HepG2 (cell line): ENCODE measurements at regions not wholly inside any gene's neighbourhood (a gene's known extent, or its start where the extent isn't known, plus 50 kb on each side); places are given as distances from the start of the nearest gene placed in this dataset.

Source experiments
- ATAC-seq: fragments of 200-7000 bp; cut with Tn5 transposase; 3 replicates; pipeline ENCODE4 v1.9.1; 2020; ENCODE audit warnings: mild to moderate bottlenecking, moderate library complexity
- BruUV-seq: library from RNA; stranded (reverse); fragments of 400-500 nt; replicated peaks from 2 replicates; lab custom pipeline; 2021; lab: Mats Ljungman, UMichigan
- CTCF ChIA-PET: fragments of 300-600 bp; formaldehyde crosslinking; extraction: SDS; loops from one replicate; lab custom pipeline; 2021; ENCODE audit warnings: low total read pairs, inconsistent platforms, low intra/inter-chr PET ratio; lab: Yijun Ruan, JAX
- POLR2A ChIA-PET: fragments of 350-600 bp; sonication (Branson Sonifier 250); formaldehyde crosslinking; loops from one replicate; lab custom pipeline; 2020; ENCODE audit warnings: antibody characterized with exemption, inconsistent platforms; lab: Yijun Ruan, JAX
- DNase-seq: peaks from one replicate; pipeline ENCODE4 v3.0.0-alpha.2; 2015; ENCODE audit warnings: low spot score
- FAIRE-seq: peaks from 3 replicates; lab custom pipeline; 2011; peaks lifted over from hg19 to GRCh38; lab: Jason Lieb, UNC
- H2AFZ ChIP-seq: one replicate; pipeline ENCODE4 v1.6.1; 2011; ENCODE audit warnings: low read length, inconsistent platforms
- H3K27ac ChIP-seq: fragments of 300-600 bp; 3 replicates; pipeline ENCODE4 v1.8.0; 2011; ENCODE audit warnings: mixed run types, mild to moderate bottlenecking, mixed read lengths, low read length, inconsistent platforms; ENCODE audit not compliant: insufficient read depth; ENCODE audit errors: extremely low read length
- H3K27me3 ChIP-seq, 2 experiments: fragments of 200-600 bp in 1 of 2; 2 replicates in 1 of 2; 3 replicates in 1 of 2; pipeline versions ENCODE4 v1.6.0 to v1.8.0; 2011; ENCODE audit warnings: low read length in 2 of 2, mild to moderate bottlenecking in 2 of 2, moderate library complexity in 2 of 2, inconsistent platforms in 1 of 2; ENCODE audit not compliant: insufficient read depth in 2 of 2, control insufficient read depth in 1 of 2
- H3K36me3 ChIP-seq, 2 experiments: fragments of 200-600 bp in 1 of 2; replicated peaks in 1 of 2; 2 replicates in 1 of 2; 3 replicates in 1 of 2; pipeline versions ENCODE4 v1.5.1 to v1.8.0; 2011; ENCODE audit warnings: low read length in 2 of 2, inconsistent platforms in 1 of 2; ENCODE audit not compliant: insufficient read depth in 2 of 2, control insufficient read depth in 1 of 2
- H3K4me1 ChIP-seq: 2 replicates; pipeline ENCODE4 v1.5.1; 2012; ENCODE audit warnings: low read length, inconsistent platforms; ENCODE audit not compliant: insufficient read depth
- H3K4me2 ChIP-seq: 2 replicates; pipeline ENCODE4 v1.6.0; 2011; ENCODE audit warnings: low read depth, low read length, inconsistent platforms
- H3K4me3 ChIP-seq, 3 experiments: fragments of 200-600 bp in 1 of 3; sonication (generic), shearing (Covaris generic) in 1 of 3; replicated peaks in 1 of 3; 2 replicates each; pipeline ENCODE4 v1.5.1; 2011 to 2016; ENCODE audit warnings: low read length in 3 of 3, inconsistent platforms in 2 of 3, low read depth in 2 of 3, mild to moderate bottlenecking in 2 of 3, control low read depth in 1 of 3, mixed read lengths in 1 of 3; ENCODE audit not compliant: insufficient read depth in 1 of 3
- H3K79me2 ChIP-seq: one replicate; pipeline ENCODE4 v1.6.1; 2011; ENCODE audit warnings: low read length, inconsistent platforms; ENCODE audit not compliant: insufficient read depth
- H3K9ac ChIP-seq: 2 replicates; pipeline ENCODE4 v1.6.0; 2011; ENCODE audit warnings: mild to moderate bottlenecking, low read depth, low read length, inconsistent platforms; ENCODE audit not compliant: insufficient read depth
- H3K9me3 ChIP-seq: 2 replicates; pipeline ENCODE4 v1.5.1; 2012; ENCODE audit warnings: mild to moderate bottlenecking, low read length
- H4K20me1 ChIP-seq: 2 replicates; pipeline ENCODE4 v1.6.0; 2011; ENCODE audit warnings: inconsistent platforms, mild to moderate bottlenecking, low read length, moderate library complexity; ENCODE audit not compliant: insufficient read depth
- GLMP ChIP-seq: sonication (generic); formaldehyde crosslinking; IDR thresholded peaks from 2 replicates; pipeline ENCODE4 v1.9.0; 2021; ENCODE audit warnings: missing genetic modification reagents, mild to moderate bottlenecking, borderline replicate concordance
- GRHL1 ChIP-seq: sonication (generic); formaldehyde crosslinking; conservative IDR thresholded peaks from 2 replicates; pipeline ENCODE4 v1.8.0; 2022; ENCODE audit warnings: missing genetic modification reagents
- MAFF ChIP-seq: IDR thresholded peaks from 2 replicates; pipeline ENCODE4 v1.6.1; 2011; ENCODE audit warnings: low read depth, low read length, improper control_type of control experiment
- MAFK ChIP-seq, 2 experiments: IDR thresholded peaks in 1 of 2; conservative IDR thresholded peaks in 1 of 2; 2 replicates each; pipeline ENCODE4 v1.6.1; 2011; ENCODE audit warnings: improper control_type of control experiment in 2 of 2, low read length in 2 of 2
- ZFP91 ChIP-seq: sonication (generic); formaldehyde crosslinking; IDR thresholded peaks from 2 replicates; pipeline ENCODE4 v1.9.0; 2022; ENCODE audit warnings: missing genetic modification reagents, mild to moderate bottlenecking, borderline replicate concordance
- ZFYVE20 ChIP-seq: sonication (generic); formaldehyde crosslinking; IDR thresholded peaks from 2 replicates; pipeline ENCODE4 v1.8.0; 2023; ENCODE audit warnings: low read depth, mild to moderate bottlenecking, moderate library complexity, missing genetic modification reagents, borderline replicate concordance
- ZNF234 ChIP-seq: sonication (generic); formaldehyde crosslinking; conservative IDR thresholded peaks from 2 replicates; pipeline ENCODE4 v1.5.1; 2020; ENCODE audit warnings: mild to moderate bottlenecking, missing genetic modification reagents
- ZNF777 ChIP-seq: sonication (generic); formaldehyde crosslinking; IDR thresholded peaks from 2 replicates; pipeline ENCODE4 v1.4.0; 2020; ENCODE audit warnings: missing genetic modification reagents
- WGBS: methylation state at CpG from one replicate; pipeline ENCODE4 v1.1.6; 2017; ENCODE audit warnings: low lambda C conversion rate; 5-methylcytosine and 5-hydroxymethylcytosine counted together
- in situ Hi-C: cut with HindIII; loops from 2 replicates; pipeline ENCODE4 v1.10.0; 2017; ENCODE audit warnings: low pct_unique_long_range_greater_than_20kb; ENCODE audit not compliant: extremely low pct_ligation_motif_present
- intact Hi-C: fragments of 100-400 bp; cut with micrococcal nuclease; formaldehyde crosslinking; loops from one replicate; pipeline ENCODE4 v1.10.0; 2022; ENCODE audit not compliant: unreplicated experiment
- TF ChIP-seq, protein P1 (sequence below): sonication (generic); formaldehyde crosslinking; IDR thresholded peaks from 2 replicates; pipeline ENCODE4 v1.5.1; 2020; ENCODE audit warnings: missing genetic modification reagents, mild to moderate bottlenecking, borderline replicate concordance

GRCh38 chr4:137448402-137448801 is 83.9 kb downstream of the PCDH18 start:
- intact Hi-C loops (no loop called here), in situ Hi-C loops (no loop called here)
- FAIRE-seq, result no peak
- Histone ChIP-seq H3K36me3 (no peaks in the 10 kb centered on the region), H3K4me3 (no peak overlapping the region), H2AFZ (no peak overlapping the region), H4K20me1 (no peaks in the 10 kb centered on the region), H3K9me3 (no peaks in the 10 kb centered on the region), H3K9ac (no peak overlapping the region), H3K4me2 (no peak overlapping the region), H3K79me2 (no peaks in the 10 kb centered on the region), H3K4me1 (no peaks in the 10 kb centered on the region), H3K27me3 (no peaks in the 10 kb centered on the region), H3K27ac (no peak overlapping the region)
- ChIA-PET CTCF (no interaction called here), POLR2A (no interaction called here)
- 0% methylated on average over 1 of the region's 1 CpG for WGBS
- no peak for ATAC-seq
- no TSS peak for BruUV-seq
- no peak for DNase-seq
- TF ChIP-seq GRHL1 (CRISPR knock-in tag) (no peak), ZNF234 (CRISPR knock-in tag) (no peak), ZFYVE20 (CRISPR knock-in tag) (no peak), MAFK (conservative IDR thresholded peaks at IDR 0.05 in 1 of 2, IDR thresholded peaks at IDR 0.05 in 1 of 2; ENCODE audit: low read length in 2 of 2) (peak; percentile 55 to 72), MAFF (peak; percentile 43; the same call in 1 of the 2 replicates), ZFP91 (no peak), GLMP (CRISPR knock-in tag) (no peak), ZNF777 (CRISPR knock-in tag) (no peak)
- TF ChIP-seq, protein P1, sequence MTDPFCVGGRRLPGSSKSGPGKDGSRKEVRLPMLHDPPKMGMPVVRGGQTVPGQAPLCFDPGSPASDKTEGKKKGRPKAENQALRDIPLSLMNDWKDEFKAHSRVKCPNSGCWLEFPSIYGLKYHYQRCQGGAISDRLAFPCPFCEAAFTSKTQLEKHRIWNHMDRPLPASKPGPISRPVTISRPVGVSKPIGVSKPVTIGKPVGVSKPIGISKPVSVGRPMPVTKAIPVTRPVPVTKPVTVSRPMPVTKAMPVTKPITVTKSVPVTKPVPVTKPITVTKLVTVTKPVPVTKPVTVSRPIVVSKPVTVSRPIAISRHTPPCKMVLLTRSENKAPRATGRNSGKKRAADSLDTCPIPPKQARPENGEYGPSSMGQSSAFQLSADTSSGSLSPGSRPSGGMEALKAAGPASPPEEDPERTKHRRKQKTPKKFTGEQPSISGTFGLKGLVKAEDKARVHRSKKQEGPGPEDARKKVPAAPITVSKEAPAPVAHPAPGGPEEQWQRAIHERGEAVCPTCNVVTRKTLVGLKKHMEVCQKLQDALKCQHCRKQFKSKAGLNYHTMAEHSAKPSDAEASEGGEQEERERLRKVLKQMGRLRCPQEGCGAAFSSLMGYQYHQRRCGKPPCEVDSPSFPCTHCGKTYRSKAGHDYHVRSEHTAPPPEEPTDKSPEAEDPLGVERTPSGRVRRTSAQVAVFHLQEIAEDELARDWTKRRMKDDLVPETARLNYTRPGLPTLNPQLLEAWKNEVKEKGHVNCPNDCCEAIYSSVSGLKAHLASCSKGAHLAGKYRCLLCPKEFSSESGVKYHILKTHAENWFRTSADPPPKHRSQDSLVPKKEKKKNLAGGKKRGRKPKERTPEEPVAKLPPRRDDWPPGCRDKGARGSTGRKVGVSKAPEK (CRISPR knock-in tag), result no peak
